ENCODE measurements at regions not wholly inside any gene's neighbourhood (a gene's known extent, or its start where the extent isn't known, plus 50 kb on each side); places are given as distances from the start of the nearest gene placed in this dataset.

DNA sequence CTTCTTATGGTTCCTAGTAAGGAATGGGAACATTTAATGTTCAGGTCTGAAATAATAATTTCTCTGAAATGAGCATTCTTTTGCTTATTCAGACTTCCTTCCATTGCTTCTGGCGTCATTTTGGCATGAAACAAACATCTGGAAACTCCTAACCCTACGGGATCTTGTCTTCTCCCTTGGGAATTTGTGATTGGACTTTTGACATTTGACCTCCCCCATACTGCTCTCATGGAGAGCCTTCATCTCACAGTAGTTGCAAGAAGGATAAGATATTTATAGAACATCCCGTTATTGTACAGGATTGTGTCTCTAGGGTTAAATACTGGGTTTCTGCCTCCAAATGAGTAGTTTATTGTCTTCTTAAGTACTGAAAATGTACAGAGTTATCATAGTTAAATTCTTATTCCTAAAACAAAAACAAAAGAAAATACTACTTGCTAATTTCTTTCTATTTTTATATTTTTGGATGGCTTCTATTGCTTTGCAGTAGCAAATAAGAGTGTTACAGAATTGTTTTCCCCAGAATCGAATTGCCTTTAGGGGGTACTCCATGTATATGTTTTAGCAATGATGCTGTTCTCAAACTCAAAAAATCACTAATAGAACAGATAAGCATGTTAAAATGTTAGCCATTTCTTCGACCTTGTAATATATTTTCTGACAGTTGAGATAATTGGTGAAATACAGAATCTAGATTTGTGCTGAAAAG is 366.8 kb downstream of the DLEU7 start:
- no peak for TF ChIP-seq POLR2AphosphoS5 (IDR thresholded peaks at IDR 0.05)
- H3K4me3 ChIP-seq = no peak overlapping the region
- H3K9me3 ChIP-seq = no peaks in the 10 kb centered on the region
- WGBS, 5 donors = 52 to 80% (median 65%) methylated on average over 5 of the region's 5 CpGs
- no peaks in the 10 kb centered on the region for H3K27me3 ChIP-seq (replicated peaks in 1 of 7)
- no peak overlapping the region for H3K27ac ChIP-seq
- H3K36me3 ChIP-seq = no peaks in the 10 kb centered on the region
- peaks cover 0 to 7% (median 4%) of the 10 kb centered on the region in 6 donors for H3K4me1 ChIP-seq
- intact Hi-C loops (cut with DNase I; ENCODE audit: low total_unique reads) = no loop called here
- no peak for DNase-seq

DNA sequence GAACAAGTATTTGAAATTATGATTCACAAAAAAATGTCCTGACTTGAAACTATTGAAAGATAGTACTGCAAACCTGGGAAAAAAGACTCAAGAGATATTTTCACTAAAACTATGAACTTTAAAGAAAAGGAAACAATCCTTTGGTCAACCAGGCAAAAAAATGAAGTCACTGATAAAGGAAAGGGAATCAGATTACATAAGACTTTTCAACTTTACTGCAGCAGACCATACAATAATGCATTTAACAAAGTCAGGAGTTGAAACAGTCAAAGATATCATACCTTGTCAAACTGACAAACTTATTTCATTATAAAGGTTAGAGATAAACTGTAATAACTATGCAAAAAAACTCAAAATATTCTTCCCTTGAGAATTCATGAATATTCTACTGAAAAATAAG is 361.6 kb downstream of the DLEU7 start:
- intact Hi-C loops (cut with DNase I; ENCODE audit: low total_unique reads) = no loop called here

DNA sequence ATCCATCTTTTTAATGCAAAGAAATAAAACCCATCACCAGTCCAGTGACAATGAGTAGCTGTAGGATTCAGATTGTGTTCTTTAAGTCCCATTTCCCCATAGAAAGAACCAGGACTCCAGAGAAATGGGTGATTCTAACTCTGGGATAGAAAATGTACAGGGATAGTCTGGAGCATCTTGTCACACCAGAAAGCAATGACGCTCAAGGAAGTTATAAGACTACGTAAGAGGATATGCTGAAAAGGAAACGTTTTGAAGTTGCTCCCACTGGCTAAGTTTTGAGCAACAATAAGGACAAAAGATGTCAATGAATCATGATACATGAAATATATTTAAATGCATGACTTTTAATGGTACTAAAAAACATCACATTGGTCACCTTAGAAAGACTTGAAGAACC is 360.1 kb downstream of the DLEU7 start:
- intact Hi-C loops (cut with DNase I; ENCODE audit: low total_unique reads) = no loop called here
- no peaks in the 10 kb centered on the region for H3K4me1 ChIP-seq
- TF ChIP-seq POLR2A (IDR thresholded peaks at IDR 0.05) (no peak), POLR2AphosphoS5 (IDR thresholded peaks at IDR 0.05) (no peak)
- TF ChIP-seq, protein P1, sequence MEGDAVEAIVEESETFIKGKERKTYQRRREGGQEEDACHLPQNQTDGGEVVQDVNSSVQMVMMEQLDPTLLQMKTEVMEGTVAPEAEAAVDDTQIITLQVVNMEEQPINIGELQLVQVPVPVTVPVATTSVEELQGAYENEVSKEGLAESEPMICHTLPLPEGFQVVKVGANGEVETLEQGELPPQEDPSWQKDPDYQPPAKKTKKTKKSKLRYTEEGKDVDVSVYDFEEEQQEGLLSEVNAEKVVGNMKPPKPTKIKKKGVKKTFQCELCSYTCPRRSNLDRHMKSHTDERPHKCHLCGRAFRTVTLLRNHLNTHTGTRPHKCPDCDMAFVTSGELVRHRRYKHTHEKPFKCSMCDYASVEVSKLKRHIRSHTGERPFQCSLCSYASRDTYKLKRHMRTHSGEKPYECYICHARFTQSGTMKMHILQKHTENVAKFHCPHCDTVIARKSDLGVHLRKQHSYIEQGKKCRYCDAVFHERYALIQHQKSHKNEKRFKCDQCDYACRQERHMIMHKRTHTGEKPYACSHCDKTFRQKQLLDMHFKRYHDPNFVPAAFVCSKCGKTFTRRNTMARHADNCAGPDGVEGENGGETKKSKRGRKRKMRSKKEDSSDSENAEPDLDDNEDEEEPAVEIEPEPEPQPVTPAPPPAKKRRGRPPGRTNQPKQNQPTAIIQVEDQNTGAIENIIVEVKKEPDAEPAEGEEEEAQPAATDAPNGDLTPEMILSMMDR (IDR thresholded peaks at IDR 0.05 in 8 of 11, conservative IDR thresholded peaks at IDR 0.05 in 3 of 11) = no peak
- DNase-seq = no peak
- no peaks in the 10 kb centered on the region for H3K27me3 ChIP-seq (replicated peaks in 1 of 7)
- no peak overlapping the region for H3K4me3 ChIP-seq
- H3K27ac ChIP-seq = no peak overlapping the region
- 39 to 79% (median 59%) methylated on average over 3 of the region's 3 CpGs for WGBS, 5 donors
- H3K36me3 ChIP-seq = no peaks in the 10 kb centered on the region
- no peaks in the 10 kb centered on the region for H3K9me3 ChIP-seq

More for the DNA sequence above, 361.6 kb downstream of the DLEU7 start:
- DNase-seq = no peak
- no peak for TF ChIP-seq POLR2AphosphoS5 (IDR thresholded peaks at IDR 0.05)
- TF ChIP-seq POLR2A (IDR thresholded peaks at IDR 0.05) = no peak
- TF ChIP-seq, protein P1 (IDR thresholded peaks at IDR 0.05 in 8 of 11, conservative IDR thresholded peaks at IDR 0.05 in 3 of 11) = no peak
- Histone ChIP-seq H3K4me1 (peaks cover 0 to 6% (median 3%) of the 10 kb centered on the region in 6 donors), H3K36me3 (no peaks in the 10 kb centered on the region), H3K27ac (no peak overlapping the region), H3K9me3 (no peaks in the 10 kb centered on the region), H3K27me3 (replicated peaks in 1 of 7) (no peaks in the 10 kb centered on the region), H3K4me3 (no peak overlapping the region)

DNA sequence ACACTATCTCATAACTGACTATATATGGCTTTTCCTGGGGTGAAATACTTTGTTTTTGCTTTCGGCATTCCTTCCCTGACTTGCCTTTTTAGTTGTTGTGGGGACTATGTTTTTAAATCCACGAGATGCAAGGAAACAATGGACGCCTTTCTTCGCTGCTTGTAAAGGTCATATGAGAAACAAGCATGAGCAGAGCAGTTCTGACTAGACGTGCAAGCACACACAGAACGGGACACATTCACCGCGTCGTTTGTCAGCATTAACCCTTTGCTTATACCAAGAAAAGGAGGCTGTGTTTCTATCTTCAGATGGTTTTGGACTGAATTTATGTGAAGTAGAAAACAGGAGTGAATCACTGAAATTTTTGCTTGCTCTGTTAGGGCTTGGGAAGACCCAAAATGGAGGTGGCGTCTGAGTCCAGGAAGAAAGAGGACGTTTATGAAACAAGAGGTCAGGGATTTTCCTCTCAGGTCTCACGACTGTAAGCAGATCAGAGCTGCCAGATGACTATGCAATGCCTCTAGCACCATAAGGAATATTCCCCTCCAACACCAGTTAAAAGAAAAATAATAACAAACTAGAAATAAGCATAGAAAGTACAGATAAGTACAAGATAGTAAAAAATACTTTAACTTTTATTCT is 358.9 kb downstream of the DLEU7 start:
- Histone ChIP-seq H3K4me3 (no peak overlapping the region), H3K27me3 (replicated peaks in 1 of 7) (no peaks in the 10 kb centered on the region), H3K36me3 (no peaks in the 10 kb centered on the region), H3K9me3 (no peaks in the 10 kb centered on the region), H3K27ac (no peak overlapping the region), H3K4me1 (no peaks in the 10 kb centered on the region)
- intact Hi-C loops (cut with DNase I; ENCODE audit: low total_unique reads) = no loop called here
- 78 to 88% (median 84%) methylated on average over 12 of the region's 12 CpGs for WGBS, 5 donors
- TF ChIP-seq POLR2A (IDR thresholded peaks at IDR 0.05) = no peak
- TF ChIP-seq POLR2AphosphoS5 (IDR thresholded peaks at IDR 0.05) = no peak
- TF ChIP-seq, protein P1 (IDR thresholded peaks at IDR 0.05 in 8 of 11, conservative IDR thresholded peaks at IDR 0.05 in 3 of 11) = no peak
- DNase-seq = no peak
